ENCODE measurements at regions not wholly inside any gene's neighbourhood (a gene's known extent, or its start where the extent isn't known, plus 50 kb on each side); places are given as distances from the start of the nearest gene placed in this dataset.

DNA sequence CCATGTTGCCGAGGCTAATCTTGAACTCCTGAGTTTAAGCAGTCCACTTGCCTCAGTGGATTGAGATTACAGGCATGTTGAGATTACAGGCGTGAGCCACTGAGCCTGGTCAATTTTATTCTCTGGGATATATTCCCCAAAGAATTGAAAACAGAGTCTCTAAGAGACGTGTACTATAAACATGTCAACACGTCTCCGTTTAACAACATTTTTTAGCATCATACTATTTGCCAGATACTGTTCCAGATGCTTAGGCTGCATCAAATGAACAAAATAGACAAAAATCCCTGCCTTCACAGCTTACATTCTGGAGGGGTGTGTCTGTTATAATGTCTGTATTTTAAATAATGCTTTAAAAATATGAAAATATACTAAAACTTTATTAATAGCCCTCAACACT lies 54.1 kb upstream of the PRKG1 start:
- Histone ChIP-seq H4K20me1 (replicated peaks; ENCODE audit: control insufficient read depth, extremely low read depth, insufficient read depth, low read length) (no peaks in the 10 kb centered on the region), H3K27me3 (ENCODE audit: control insufficient read depth in 2 of 2, insufficient read depth in 2 of 2, low read length in 2 of 2) (peaks cover 0 to 3% of the 10 kb centered on the region in 2 experiments), H3K79me2 (ENCODE audit: control insufficient read depth, insufficient read depth, low read length) (no peaks in the 10 kb centered on the region), H3K9me3 (replicated peaks; ENCODE audit: control insufficient read depth, insufficient read depth, low read length) (no peaks in the 10 kb centered on the region), H3K4me2 (ENCODE audit: insufficient read depth, low read length) (no peak overlapping the region), H3K4me1 (ENCODE audit: control insufficient read depth, extremely low read depth, insufficient read depth, low read length) (no peaks in the 10 kb centered on the region), H3K4me3 (replicated peaks in 1 of 3; ENCODE audit: insufficient read depth in 1 of 3, low read depth in 1 of 3, low read length in 3 of 3) (no peak overlapping the region), H3K27ac (ENCODE audit: insufficient read depth, low read depth, low read length) (no peak overlapping the region), H3K9ac (replicated peaks; ENCODE audit: extremely low read depth, insufficient read depth, low read length) (no peak overlapping the region), H3K9me1 (replicated peaks; ENCODE audit: control insufficient read depth, extremely low read depth, insufficient read depth, low read length) (no peaks in the 10 kb centered on the region), H3K36me3 (ENCODE audit: control insufficient read depth in 2 of 2, extremely low read depth in 1 of 2, insufficient read depth in 2 of 2, low read length in 2 of 2) (no peaks in the 10 kb centered on the region), H2AFZ (ENCODE audit: low read depth, low read length) (no peak overlapping the region)
- DNase-seq (ENCODE audit: low read depth, low spot score) (no peak), FAIRE-seq (no peak)
- TF ChIP-seq EZH2 (IDR thresholded peaks at IDR 0.05; ENCODE audit: borderline replicate concordance, low read depth, low read length, severe bottlenecking) (no peak), GATA2 (IDR thresholded peaks at IDR 0.05; ENCODE audit: insufficient read depth, insufficient read length, low read depth, low read length) (no peak), FOS (IDR thresholded peaks at IDR 0.05; ENCODE audit: borderline replicate concordance, insufficient read depth, low read length) (no peak), POLR2A (IDR thresholded peaks at IDR 0.05; ENCODE audit: low read depth, low read length) (no peak), POLR2AphosphoS5 (IDR thresholded peaks at IDR 0.05; ENCODE audit: insufficient read depth, low read depth, low read length) (no peak), MYC (IDR thresholded peaks at IDR 0.05; ENCODE audit: low read depth, low read length) (no peak), JUN (IDR thresholded peaks at IDR 0.05; ENCODE audit: borderline replicate concordance, insufficient read depth, insufficient read length, low read depth) (no peak)
- TF ChIP-seq, protein P1, sequence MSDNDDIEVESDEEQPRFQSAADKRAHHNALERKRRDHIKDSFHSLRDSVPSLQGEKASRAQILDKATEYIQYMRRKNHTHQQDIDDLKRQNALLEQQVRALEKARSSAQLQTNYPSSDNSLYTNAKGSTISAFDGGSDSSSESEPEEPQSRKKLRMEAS (IDR thresholded peaks at IDR 0.05; ENCODE audit: insufficient read depth, insufficient read length), result no peak
- TF ChIP-seq, protein P2, sequence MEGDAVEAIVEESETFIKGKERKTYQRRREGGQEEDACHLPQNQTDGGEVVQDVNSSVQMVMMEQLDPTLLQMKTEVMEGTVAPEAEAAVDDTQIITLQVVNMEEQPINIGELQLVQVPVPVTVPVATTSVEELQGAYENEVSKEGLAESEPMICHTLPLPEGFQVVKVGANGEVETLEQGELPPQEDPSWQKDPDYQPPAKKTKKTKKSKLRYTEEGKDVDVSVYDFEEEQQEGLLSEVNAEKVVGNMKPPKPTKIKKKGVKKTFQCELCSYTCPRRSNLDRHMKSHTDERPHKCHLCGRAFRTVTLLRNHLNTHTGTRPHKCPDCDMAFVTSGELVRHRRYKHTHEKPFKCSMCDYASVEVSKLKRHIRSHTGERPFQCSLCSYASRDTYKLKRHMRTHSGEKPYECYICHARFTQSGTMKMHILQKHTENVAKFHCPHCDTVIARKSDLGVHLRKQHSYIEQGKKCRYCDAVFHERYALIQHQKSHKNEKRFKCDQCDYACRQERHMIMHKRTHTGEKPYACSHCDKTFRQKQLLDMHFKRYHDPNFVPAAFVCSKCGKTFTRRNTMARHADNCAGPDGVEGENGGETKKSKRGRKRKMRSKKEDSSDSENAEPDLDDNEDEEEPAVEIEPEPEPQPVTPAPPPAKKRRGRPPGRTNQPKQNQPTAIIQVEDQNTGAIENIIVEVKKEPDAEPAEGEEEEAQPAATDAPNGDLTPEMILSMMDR (IDR thresholded peaks at IDR 0.05; ENCODE audit: extremely low read depth in 1 of 2, insufficient read depth in 1 of 2, low read depth in 1 of 2, low read length in 2 of 2), result no peak
- intact Hi-C loops (cut with micrococcal nuclease), result no loop called here
- POLR2A ChIA-PET, result no interaction called here
- no TSS peak for BruUV-seq (replicated peaks)
- CTCF ChIA-PET, result no interaction called here
- dilution Hi-C loops (cut with MboI; ENCODE audit: extremely low pct_ligation_motif_present, low sequenced_read_pairs), result no loop called here

Data from endothelial cell of umbilical vein (primary cell).